NCI-H226 (cell line): ENCODE measurements at regions not wholly inside any gene's neighbourhood (a gene's known extent, or its start where the extent isn't known, plus 50 kb on each side); places are given as distances from the start of the nearest gene placed in this dataset.
"Not testable (repeated sequence)": the region's sequence is repeated elsewhere in the genome, so short reads cannot be mapped to it uniquely, and the experiment has no call there.

ENCODE experiments used
- DNase-seq: peaks from one replicate; pipeline ENCODE4 v3.0.0-alpha.2; 2015

DNA sequence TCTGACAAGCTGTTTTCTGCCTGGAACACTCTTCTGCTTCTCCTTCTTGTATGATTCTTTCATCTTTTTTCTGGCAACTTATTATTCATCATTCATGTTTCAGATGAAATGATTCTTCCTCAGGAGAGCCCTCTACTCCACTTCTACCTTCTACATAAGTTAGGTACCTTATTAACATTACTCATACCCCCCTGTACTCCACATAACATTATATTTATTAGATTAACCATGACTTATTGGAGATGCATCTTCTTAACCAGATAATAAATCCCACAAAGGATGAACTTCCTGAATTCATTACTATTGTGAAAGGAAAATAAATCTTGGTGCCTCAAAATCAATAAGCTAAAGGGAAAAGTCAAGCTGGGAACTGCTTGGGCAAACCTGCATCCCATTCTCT, 1636.5 kb upstream of the FLRT2 start:
- DNase-seq, result no peak

DNA sequence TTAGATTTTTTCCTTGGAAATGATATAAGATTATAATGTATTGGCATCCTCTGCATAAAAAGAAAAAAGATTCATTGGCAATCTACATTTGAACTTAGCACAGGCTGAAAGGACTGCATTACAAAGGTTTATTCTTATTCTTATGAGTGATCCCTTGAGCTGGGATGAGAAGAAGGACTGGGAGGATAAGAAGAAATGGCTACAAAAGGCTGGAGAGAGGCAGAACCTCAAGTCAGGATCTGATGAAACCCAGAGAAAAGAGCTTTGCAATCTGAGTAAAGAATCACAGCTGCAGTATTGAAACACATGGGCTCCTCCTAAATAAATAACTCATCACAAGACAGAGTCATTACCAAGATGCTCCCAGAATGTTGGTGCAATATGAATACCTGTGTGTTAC, 1635.4 kb upstream of the FLRT2 start:
- no peak for DNase-seq

DNA sequence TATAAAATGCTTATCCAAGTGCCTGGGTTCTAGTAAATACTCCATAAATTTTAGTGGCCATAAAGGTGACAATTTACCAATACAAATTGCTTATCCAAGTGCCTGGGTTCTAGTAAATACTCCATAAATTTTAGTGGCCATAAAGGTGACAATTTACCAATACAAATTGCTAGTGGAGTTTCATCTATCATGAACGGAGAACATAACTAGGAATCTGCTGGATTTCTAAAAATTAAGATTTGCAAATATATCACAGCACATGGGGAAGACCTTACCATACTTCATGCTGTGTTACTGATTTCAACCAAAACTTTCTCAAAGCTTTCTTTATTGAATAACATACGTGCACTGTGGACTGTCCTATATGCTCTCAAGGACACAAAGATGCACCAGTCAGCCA, 1631.4 kb upstream of the FLRT2 start:
- DNase-seq, result not testable (repeated sequence)

GRCh38 chr14:83899706-83900105, 1630.2 kb upstream of the FLRT2 start:
- no peak for DNase-seq

DNA sequence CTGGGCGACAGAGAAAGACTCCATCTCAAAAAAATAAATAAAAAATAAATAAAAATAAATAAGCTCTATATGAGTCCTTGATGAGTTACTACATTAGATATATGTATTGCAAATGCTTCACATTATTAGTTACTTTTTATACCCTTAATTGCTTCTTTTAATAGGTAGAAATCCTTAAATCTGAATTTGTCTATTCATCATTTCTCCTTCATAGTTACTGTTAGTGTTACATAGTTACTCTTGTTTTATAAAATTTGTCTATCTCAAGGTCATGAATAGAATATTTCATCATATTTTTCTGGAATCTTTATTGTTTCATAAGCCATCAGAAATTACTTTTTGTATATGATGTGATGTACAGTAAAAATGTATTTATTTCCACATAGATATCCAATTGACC, 1624.8 kb upstream of the FLRT2 start:
- no peak for DNase-seq

GRCh38 chr14:83908419-83908818, 1621.5 kb upstream of the FLRT2 start:
- no peak for DNase-seq

- no peak for DNase-seq
Measured at GRCh38 chr14:83909507-83909906, 1620.4 kb upstream of the FLRT2 start.

GRCh38 chr14:83912032-83912642, 1617.8 kb upstream of the FLRT2 start:
- no peak for DNase-seq

- no peak for DNase-seq
Measured at GRCh38 chr14:83913476-83913875, 1616.5 kb upstream of the FLRT2 start.

DNA sequence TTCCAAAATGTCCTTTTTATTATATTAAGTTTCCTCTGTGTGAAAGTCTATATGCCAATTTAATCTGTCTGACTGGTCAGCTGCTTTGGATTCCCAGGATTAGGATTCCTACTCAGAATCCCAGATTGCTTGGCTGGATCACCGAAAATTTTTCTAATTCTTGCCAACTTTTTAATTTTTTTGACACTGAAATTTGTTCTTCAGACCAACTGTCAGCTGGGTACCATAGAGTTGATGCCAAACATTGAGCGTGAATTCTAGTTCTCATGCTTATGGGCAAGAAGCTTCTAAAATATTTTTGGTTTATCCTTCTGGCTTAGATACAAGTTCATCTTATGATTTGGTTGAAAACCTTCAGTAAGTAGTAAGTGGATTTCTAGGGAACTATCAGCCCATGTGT, 1611.4 kb upstream of the FLRT2 start:
- no peak for DNase-seq

DNA sequence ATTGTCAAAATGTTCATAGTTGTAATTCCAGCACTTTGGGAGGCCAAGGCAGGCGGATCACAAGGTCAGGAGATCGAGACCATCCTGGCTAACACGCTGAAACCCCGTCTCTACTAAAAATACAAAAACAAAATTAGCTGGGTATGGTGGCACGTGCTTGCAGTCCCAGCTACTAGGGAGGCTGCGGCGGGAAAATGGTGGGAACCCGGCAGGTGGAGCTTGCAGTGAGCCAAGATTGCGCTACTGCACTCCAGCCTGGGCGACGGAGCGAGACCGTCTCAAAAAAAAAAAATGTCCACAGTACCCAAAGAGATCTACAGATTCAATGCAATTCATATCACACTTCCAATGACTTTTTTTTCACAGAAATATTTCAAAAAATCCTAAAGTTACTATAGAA, 1610.3 kb upstream of the FLRT2 start:
- not testable (repeated sequence) for DNase-seq

- DNase-seq, result no peak
Measured at GRCh38 chr14:83923842-83924241, 1606.1 kb upstream of the FLRT2 start.

DNA sequence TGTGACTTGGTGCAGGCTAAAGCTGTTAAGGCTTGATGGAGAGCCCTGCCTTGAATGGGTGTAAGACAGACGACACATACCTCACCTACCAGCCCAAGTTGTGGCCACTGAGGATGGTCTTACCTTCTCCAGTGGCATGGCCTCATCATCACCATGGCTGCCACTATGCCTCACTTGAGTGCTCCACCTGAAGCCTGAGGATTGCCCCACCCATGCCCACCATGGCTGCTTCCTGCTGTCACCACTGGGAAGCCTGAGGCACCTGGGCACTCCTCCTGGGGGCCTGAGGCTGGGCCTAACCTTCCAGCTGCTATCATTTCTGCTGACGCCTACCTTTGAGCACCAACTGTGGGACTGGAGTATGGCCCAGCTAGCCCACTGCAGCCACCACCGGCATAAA, 1605.7 kb upstream of the FLRT2 start:
- DNase-seq, result no peak

GRCh38 chr14:83940253-83940652, 1589.7 kb upstream of the FLRT2 start:
- no peak for DNase-seq

DNA sequence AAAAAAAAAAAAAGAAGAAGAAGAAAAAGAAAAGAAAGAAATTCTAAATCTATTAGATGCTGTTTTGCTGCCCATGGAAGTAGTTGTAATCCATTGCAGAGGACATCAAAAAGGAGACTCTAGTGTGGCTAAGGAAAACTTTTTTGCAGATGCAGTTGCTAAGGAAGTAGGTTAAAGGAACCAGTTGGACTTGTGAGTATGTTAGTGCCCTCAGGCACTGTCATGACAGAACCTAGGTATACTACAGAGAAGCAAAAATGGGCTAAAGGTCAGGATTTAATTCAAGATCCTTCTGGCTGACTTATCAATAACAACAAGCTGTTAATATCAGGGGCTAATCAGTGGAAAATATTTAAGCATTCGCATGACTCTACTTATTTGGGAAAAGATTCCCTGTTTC, 1571.6 kb upstream of the FLRT2 start:
- no peak for DNase-seq

- no peak for DNase-seq
Measured at GRCh38 chr14:83960832-83961512, 1569.0 kb upstream of the FLRT2 start.

GRCh38 chr14:83969998-83970397, 1559.9 kb upstream of the FLRT2 start:
- no peak for DNase-seq

GRCh38 chr14:83972631-83973030, 1557.3 kb upstream of the FLRT2 start:
- no peak for DNase-seq

DNA sequence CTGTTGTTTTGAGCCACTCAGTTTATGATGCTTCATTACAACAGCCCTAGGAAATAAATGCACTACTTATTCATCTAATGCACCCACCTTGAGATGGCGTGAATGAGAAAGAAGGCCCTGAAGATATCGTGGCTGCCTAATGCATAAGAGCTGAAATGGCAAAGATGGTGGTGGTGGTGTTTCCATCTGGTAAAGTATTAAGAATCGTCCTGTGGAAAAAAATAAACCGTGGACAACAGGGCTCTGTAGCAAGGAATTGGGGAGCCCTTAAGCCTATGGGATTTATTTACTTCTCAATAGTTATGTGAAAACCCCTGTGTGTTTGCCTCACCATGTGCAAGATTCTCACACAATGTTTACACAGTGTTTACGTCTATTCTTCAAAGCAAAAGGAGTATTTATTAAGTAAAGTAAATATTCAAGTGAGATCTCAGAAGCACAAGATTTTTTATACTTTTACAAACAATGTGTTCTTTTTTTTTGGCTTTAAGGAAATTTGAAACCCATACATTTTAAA, 1555.2 kb upstream of the FLRT2 start:
- no peak for DNase-seq

DNA sequence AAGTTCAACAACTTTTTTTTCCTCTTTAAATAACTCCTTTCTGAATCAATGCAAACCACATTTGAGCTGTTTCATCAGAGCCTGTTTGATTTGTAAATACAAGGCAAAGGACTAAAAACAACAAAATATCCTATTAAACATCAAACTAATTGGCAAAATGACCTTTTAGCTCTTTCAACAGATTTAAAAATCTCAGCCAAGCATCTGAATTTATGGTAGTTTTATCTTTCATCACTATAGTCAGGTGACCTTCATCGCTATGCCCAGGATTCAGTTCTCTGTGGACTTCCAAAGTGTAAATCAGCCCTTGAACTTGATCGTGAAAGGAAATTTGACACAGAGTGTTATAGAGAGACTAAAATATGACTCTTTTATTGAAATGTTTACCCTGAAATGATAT, 1554.5 kb upstream of the FLRT2 start:
- DNase-seq, result no peak

DNA sequence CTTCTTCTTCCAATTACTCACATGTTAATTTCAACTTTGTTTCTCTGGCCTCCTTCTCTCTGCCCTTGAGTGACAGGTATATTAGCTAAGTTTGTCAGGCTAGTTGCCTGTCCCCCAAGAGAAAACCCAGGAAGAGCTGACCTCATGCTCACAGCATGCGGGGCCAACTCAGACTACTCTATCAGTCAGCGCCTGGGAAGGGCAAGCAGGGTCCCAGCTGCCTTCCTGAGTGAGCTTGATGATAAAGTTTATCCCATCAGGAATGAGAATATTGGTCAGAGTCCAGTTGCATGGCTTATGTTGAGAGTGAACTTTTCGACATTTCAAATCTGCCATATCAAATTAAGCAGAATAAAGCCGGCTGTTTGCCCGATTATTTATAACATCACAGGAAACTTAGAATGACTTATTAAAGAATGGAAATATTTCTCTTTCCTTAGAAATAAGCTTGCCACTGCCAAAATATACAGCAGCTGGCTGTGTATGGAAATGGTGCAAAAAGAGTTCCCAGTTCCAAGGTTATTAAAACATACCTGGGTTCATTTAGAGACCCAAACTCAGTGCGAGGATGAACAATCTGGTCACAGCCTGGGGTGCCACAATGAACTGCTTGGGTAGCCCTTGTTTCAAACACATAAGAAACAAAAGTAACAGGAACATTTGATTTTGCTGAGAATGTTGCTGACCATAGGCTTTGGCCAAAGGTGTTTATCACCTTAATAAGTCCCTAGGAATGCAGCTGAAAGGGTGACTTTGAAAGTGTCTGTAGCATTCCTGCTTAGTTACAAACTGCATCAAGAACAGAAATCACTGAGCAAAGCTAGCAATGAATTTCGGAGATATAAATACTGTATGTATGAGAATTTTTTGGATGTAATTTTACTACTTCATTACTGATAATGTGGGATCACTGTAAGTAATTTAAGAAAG, 1553.8 kb upstream of the FLRT2 start:
- peak; percentile 57 for DNase-seq

DNA sequence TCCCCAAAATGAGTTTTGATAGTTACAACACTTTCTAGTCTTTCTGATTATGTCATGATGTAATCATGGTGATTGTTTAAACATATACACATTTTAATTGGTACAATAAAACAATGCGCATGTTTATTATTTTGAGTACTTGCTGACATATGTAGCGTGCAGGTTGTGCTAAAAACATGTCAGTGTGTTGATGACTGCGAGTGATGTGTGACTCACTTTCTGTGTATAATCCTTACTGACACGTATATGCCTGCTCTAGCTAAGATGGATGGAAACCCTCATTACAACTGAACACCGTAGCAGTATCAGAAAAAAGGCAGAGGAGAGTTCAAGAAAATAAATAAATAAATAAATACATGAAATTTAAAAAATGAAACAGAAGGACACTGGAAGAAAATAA, 1552.4 kb upstream of the FLRT2 start:
- DNase-seq, result no peak

- peak; percentile 70 for DNase-seq
Measured at GRCh38 chr14:83981676-83982258, 1548.2 kb upstream of the FLRT2 start.
